Cardiac fibroblast (primary cell): ENCODE measurements at regions not wholly inside any gene's neighbourhood (a gene's known extent, or its start where the extent isn't known, plus 50 kb on each side); places are given as distances from the start of the nearest gene placed in this dataset.

Source experiments
- DNase-seq, 2 donors: peaks; one replicate each; pipeline versions ENCODE4 v3.0.0 to v3.0.0-alpha.2; 2010; ENCODE audit warnings: low read depth in 2 of 2
- H3K4me3 ChIP-seq, 2 donors: replicated peaks in 1 of 2; 1 replicate in 1 of 2; 2 replicates in 1 of 2; pipeline ENCODE4 v1.5.1; 2011; ENCODE audit warnings: low read depth in 2 of 2, low read length in 2 of 2, mild to moderate bottlenecking in 2 of 2, moderate library complexity in 1 of 2
- CTCF ChIP-seq: IDR thresholded peaks from one replicate; pipeline ENCODE4 v1.5.1; 2011; ENCODE audit warnings: low read depth, mild to moderate bottlenecking, low read length, inconsistent platforms

- no peak overlapping the region for H3K4me3 ChIP-seq
- DNase-seq, result no peak
- TF ChIP-seq CTCF, result no peak
Observed at GRCh38 chr12:84772281-84772680, 140.3 kb downstream of the SLC6A15 start.

DNA sequence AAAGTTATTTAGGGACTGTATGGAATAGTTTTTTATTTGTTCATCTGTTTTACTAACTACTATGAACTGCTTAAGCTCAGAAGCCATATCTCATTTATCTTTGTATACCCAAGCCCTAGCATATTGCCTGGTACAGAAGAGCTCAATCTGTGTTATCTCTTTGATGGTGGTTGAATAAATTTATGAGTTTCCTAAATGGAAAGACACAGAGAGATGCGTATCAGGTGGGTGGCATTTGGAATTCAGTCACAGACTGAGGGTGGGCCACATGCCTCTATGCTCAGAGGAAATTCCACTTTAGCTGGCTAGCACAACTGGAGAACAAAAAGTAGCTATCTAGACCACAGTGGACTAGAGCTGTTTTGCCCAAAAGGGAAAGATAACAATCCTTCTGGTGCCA lies 145.5 kb downstream of the SLC6A15 start:
- no peak overlapping the region for H3K4me3 ChIP-seq
- no peak for DNase-seq
- TF ChIP-seq CTCF, result no peak

- no peak for TF ChIP-seq CTCF
- no peak overlapping the region for H3K4me3 ChIP-seq
- no peak for DNase-seq
Observed at GRCh38 chr12:84766375-84766774, 146.2 kb downstream of the SLC6A15 start.

DNA sequence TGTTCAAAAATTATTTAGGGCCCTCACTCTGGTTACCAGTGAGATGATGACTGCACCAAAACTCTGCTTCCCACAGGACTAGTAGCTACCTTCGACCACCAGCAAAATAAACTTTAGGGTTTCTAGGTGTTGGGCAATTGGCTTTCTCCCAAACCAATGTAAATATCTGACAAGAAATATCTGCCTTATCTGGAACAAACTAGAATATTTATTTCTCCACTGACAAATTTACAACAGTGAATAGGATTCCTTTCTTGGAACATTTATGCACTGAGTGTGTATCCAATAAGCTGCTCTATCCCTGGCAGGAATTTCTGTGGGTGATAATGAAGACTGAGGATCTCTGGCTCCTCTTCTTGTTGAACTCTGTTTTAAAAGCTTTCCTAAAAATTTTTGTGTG lies 148.6 kb downstream of the SLC6A15 start:
- TF ChIP-seq CTCF, result no peak
- DNase-seq, result no peak

DNA sequence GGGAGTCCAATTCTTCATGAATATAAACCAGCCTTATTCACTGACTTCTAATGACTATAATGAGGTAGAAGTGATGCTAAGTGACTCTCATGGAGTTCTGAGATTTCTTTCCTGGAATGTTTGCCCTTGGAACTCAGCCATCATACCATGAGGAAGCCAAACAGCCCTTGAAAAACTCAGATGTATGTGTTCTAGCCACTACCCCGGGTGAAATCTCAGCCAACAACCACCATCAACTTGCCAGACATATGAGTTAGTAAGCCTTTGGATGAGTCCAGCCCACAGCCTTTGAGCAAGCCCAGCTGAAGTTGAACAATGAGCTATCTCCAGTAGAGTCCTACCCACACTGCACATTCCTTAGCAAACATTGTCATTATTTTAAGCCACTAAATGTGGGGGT lies 149.5 kb downstream of the SLC6A15 start:
- H3K4me3 ChIP-seq, result no peak overlapping the region
- TF ChIP-seq CTCF, result no peak
- peak; percentile 23 to 69 for DNase-seq

More for the DNA sequence above, 148.6 kb downstream of the SLC6A15 start:
- no peak overlapping the region for H3K4me3 ChIP-seq

DNA sequence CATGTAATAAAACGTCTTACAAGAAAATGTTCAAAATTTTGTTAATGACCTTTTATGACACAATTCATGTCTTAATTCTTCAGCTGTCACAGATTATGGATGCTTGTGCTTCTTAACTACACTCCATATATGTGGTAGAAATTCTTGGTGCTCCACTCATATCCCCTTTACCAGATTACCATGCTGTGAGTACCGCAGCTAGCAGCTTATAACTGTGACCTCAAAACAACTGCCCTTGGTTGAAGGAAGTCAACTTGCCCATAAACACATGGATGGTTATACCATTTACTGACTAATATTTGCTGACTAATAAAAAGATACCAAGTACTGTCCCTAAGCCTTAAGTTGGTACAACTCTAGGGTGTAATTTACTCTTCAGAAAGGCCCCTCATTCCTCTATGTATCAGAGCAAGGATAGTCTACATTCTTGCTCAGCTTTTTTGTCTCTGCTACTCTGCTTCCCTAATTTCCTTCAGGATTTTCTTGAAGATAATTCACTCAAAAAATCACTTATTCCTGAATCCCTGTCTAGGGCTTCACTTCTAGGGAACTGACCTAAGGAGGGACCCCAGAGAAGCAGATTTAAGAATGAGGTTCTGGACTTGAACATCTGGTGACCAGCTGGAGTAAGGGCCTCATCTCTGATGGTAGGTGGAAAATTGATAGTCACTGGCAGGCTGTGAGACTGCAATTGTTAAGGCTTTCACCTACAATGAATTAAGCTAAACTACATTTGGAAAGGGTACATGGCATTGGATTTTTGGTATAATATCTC lies 152.3 kb downstream of the SLC6A15 start:
- no peak for TF ChIP-seq CTCF
- no peak for DNase-seq
- H3K4me3 ChIP-seq, result no peak overlapping the region

DNA sequence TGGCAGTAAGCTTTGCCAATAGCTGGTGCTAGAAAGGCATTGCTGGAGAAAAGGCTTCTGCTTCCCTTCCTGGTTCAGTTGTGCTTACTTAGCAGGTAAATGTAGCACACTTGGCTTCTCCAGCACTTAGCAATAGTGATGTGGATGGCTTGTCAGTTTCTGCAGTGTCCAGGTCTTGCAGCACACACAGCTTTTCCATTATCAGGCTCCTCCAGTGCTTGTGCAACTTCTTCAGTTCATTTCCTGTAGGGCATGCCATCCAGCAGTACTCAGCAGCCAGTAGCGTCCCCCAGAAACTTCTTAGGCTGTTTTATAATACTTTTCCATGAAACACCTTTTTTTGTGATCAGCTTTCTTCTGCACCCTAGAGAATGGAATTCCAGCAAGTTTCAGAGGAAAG lies 154.6 kb downstream of the SLC6A15 start:
- no peak for TF ChIP-seq CTCF
- no peak overlapping the region for H3K4me3 ChIP-seq
- peak; percentile 43 to 69 for DNase-seq
